T-helper 17 cell (primary cell): ENCODE measurements at regions not wholly inside any gene's neighbourhood (a gene's known extent, or its start where the extent isn't known, plus 50 kb on each side); places are given as distances from the start of the nearest gene placed in this dataset.
"Not testable (repeated sequence)": the region's sequence is repeated elsewhere in the genome, so short reads cannot be mapped to it uniquely, and the experiment has no call there.

ENCODE experiments used
- ATAC-seq: fragments of 150-1000 bp; cut with Tn5 transposase; 2 replicates; pipeline ENCODE4 v1.10.0; 2021; ENCODE audit warnings: mild to moderate bottlenecking, moderate library complexity
- DNase-seq, 3 donors: peaks; one replicate each; pipeline versions ENCODE4 v3.0.0 to v3.0.0-alpha.2; 2020 to 2021
- H3K9me3 ChIP-seq: one replicate; pipeline ENCODE4 v1.7.0; 2013; ENCODE audit warnings: low read length, mild to moderate bottlenecking; ENCODE audit not compliant: control insufficient read depth, poor library complexity, severe bottlenecking
- H3K27ac Mint-ChIP-seq: one replicate; pipeline ENCODE4 v1.8.0; 2022; ENCODE audit warnings: mild to moderate bottlenecking, moderate library complexity, mixed read lengths
- H3K27me3 Mint-ChIP-seq: one replicate; pipeline ENCODE4 v1.8.0; 2022; ENCODE audit warnings: mixed read lengths
- H3K36me3 Mint-ChIP-seq: one replicate; pipeline ENCODE4 v1.8.0; 2022; ENCODE audit warnings: low read depth, mixed read lengths
- H3K4me1 Mint-ChIP-seq: one replicate; pipeline ENCODE4 v1.8.0; 2022; ENCODE audit warnings: mild to moderate bottlenecking, mixed read lengths
- H3K4me3 Mint-ChIP-seq: one replicate; pipeline ENCODE4 v1.8.0; 2022; ENCODE audit warnings: mild to moderate bottlenecking, moderate library complexity, mixed read lengths

GRCh38 chr3:197426121-197426566 lies 127.7 kb upstream of the DLG1 start:
- Mint-ChIP-seq H3K4me3 (no peak overlapping the region), H3K36me3 (no peaks in the 10 kb centered on the region), H3K4me1 (peaks cover 16% of the 10 kb centered on the region), H3K27ac (no peak overlapping the region), H3K27me3 (peaks cover 46% of the 10 kb centered on the region)
- DNase-seq (no peak), ATAC-seq (no peak)
- H3K9me3 ChIP-seq, result no peaks in the 10 kb centered on the region

GRCh38 chr3:197425485-197426120 lies 127.2 kb upstream of the DLG1 start:
- ATAC-seq, result no peak
- H3K36me3 Mint-ChIP-seq, result no peaks in the 10 kb centered on the region
- peaks cover 40% of the 10 kb centered on the region for H3K27me3 Mint-ChIP-seq
- H3K27ac Mint-ChIP-seq, result no peak overlapping the region
- H3K4me3 Mint-ChIP-seq, result no peak overlapping the region
- DNase-seq, result no peak
- H3K9me3 ChIP-seq, result no peaks in the 10 kb centered on the region
- H3K4me1 Mint-ChIP-seq, result peaks cover 16% of the 10 kb centered on the region

- H3K27ac Mint-ChIP-seq, result no peak overlapping the region
- no peak for ATAC-seq
- no peak overlapping the region for H3K4me3 Mint-ChIP-seq
These were observed 126.5 kb upstream of the DLG1 start for GRCh38 chr3:197424674-197425484.

GRCh38 chr3:197424266-197424665 lies 125.9 kb upstream of the DLG1 start:
- H3K4me1 Mint-ChIP-seq, result peaks cover 19% of the 10 kb centered on the region
- H3K27me3 Mint-ChIP-seq, result peaks cover 34% of the 10 kb centered on the region
- ATAC-seq (no peak), DNase-seq (no peak)
- no peak overlapping the region for H3K27ac Mint-ChIP-seq
- H3K4me3 Mint-ChIP-seq, result no peak overlapping the region
- no peaks in the 10 kb centered on the region for H3K9me3 ChIP-seq
- no peaks in the 10 kb centered on the region for H3K36me3 Mint-ChIP-seq

More at GRCh38 chr3:197424674-197425484, 126.5 kb upstream of the DLG1 start:
- H3K4me1 Mint-ChIP-seq, result peaks cover 16% of the 10 kb centered on the region
- H3K36me3 Mint-ChIP-seq, result no peaks in the 10 kb centered on the region
- no peak for DNase-seq
- peaks cover 33% of the 10 kb centered on the region for H3K27me3 Mint-ChIP-seq
- H3K9me3 ChIP-seq, result no peaks in the 10 kb centered on the region

GRCh38 chr3:197423376-197423775 lies 125.0 kb upstream of the DLG1 start:
- H3K27me3 Mint-ChIP-seq, result peaks cover 40% of the 10 kb centered on the region
- no peak for ATAC-seq
- H3K4me1 Mint-ChIP-seq, result peaks cover 11% of the 10 kb centered on the region
- no peaks in the 10 kb centered on the region for H3K36me3 Mint-ChIP-seq
- no peaks in the 10 kb centered on the region for H3K9me3 ChIP-seq
- no peak for DNase-seq
- H3K27ac Mint-ChIP-seq, result no peak overlapping the region
- no peak overlapping the region for H3K4me3 Mint-ChIP-seq

- Mint-ChIP-seq H3K4me1 (peaks cover 5% of the 10 kb centered on the region), H3K27ac (no peak overlapping the region), H3K36me3 (no peaks in the 10 kb centered on the region), H3K27me3 (peaks cover 46% of the 10 kb centered on the region), H3K4me3 (no peak overlapping the region)
- no peaks in the 10 kb centered on the region for H3K9me3 ChIP-seq
- DNase-seq, result no peak
- ATAC-seq, result no peak
These were observed 124.1 kb upstream of the DLG1 start for GRCh38 chr3:197422506-197422905.

- H3K27ac Mint-ChIP-seq, result no peak overlapping the region
- DNase-seq (no peak), ATAC-seq (no peak)
- no peaks in the 10 kb centered on the region for H3K9me3 ChIP-seq
- peaks cover 3% of the 10 kb centered on the region for H3K4me1 Mint-ChIP-seq
- no peak overlapping the region for H3K4me3 Mint-ChIP-seq
- peaks cover 52% of the 10 kb centered on the region for H3K27me3 Mint-ChIP-seq
- no peaks in the 10 kb centered on the region for H3K36me3 Mint-ChIP-seq
These were observed 122.6 kb upstream of the DLG1 start for GRCh38 chr3:197421021-197421420.

- no peak overlapping the region for H3K4me3 Mint-ChIP-seq
- no peak overlapping the region for H3K27ac Mint-ChIP-seq
- peaks cover 3% of the 10 kb centered on the region for H3K4me1 Mint-ChIP-seq
- no peaks in the 10 kb centered on the region for H3K9me3 ChIP-seq
- no peaks in the 10 kb centered on the region for H3K36me3 Mint-ChIP-seq
- ATAC-seq (no peak), DNase-seq (no peak)
- peaks cover 50% of the 10 kb centered on the region for H3K27me3 Mint-ChIP-seq
These were observed 122.2 kb upstream of the DLG1 start for GRCh38 chr3:197420566-197420965.

- Mint-ChIP-seq H3K36me3 (no peaks in the 10 kb centered on the region), H3K27ac (no peak overlapping the region), H3K27me3 (peaks cover 46% of the 10 kb centered on the region), H3K4me1 (peaks cover 3% of the 10 kb centered on the region), H3K4me3 (no peak overlapping the region)
- DNase-seq, result no peak
- no peaks in the 10 kb centered on the region for H3K9me3 ChIP-seq
- no peak for ATAC-seq
These were observed 121.7 kb upstream of the DLG1 start for GRCh38 chr3:197420115-197420514.

- Mint-ChIP-seq H3K27ac (no peak overlapping the region), H3K36me3 (no peaks in the 10 kb centered on the region), H3K4me1 (peaks cover 3% of the 10 kb centered on the region), H3K27me3 (peaks cover 42% of the 10 kb centered on the region), H3K4me3 (no peak overlapping the region)
- no peak for DNase-seq
- no peak for ATAC-seq
- no peaks in the 10 kb centered on the region for H3K9me3 ChIP-seq
These were observed 121.3 kb upstream of the DLG1 start for GRCh38 chr3:197419696-197420095.

GRCh38 chr3:197417911-197418618 lies 119.7 kb upstream of the DLG1 start:
- H3K9me3 ChIP-seq, result no peaks in the 10 kb centered on the region
- ATAC-seq (no peak), DNase-seq (no peak)
- H3K27me3 Mint-ChIP-seq, result peaks cover 29% of the 10 kb centered on the region
- H3K36me3 Mint-ChIP-seq, result no peaks in the 10 kb centered on the region
- H3K4me3 Mint-ChIP-seq, result no peak overlapping the region
- peaks cover 3% of the 10 kb centered on the region for H3K4me1 Mint-ChIP-seq
- no peak overlapping the region for H3K27ac Mint-ChIP-seq

GRCh38 chr3:197417441-197417840 lies 119.0 kb upstream of the DLG1 start:
- ATAC-seq, result no peak
- Mint-ChIP-seq H3K4me1 (peaks cover 3% of the 10 kb centered on the region), H3K27ac (no peak overlapping the region), H3K36me3 (no peaks in the 10 kb centered on the region), H3K4me3 (no peak overlapping the region), H3K27me3 (peaks cover 26% of the 10 kb centered on the region)
- H3K9me3 ChIP-seq, result no peaks in the 10 kb centered on the region
- DNase-seq, result no peak

GRCh38 chr3:197411899-197412298 lies 113.5 kb upstream of the DLG1 start:
- ATAC-seq, H3K27ac Mint-ChIP-seq, H3K4me3 Mint-ChIP-seq, DNase-seq, H3K9me3 ChIP-seq, H3K4me1 Mint-ChIP-seq, H3K36me3 Mint-ChIP-seq: not testable (repeated sequence)
- peaks cover 28% of the 10 kb centered on the region for H3K27me3 Mint-ChIP-seq
